Chondrocyte (in vitro differentiated cells): ENCODE measurements at regions not wholly inside any gene's neighbourhood (a gene's known extent, or its start where the extent isn't known, plus 50 kb on each side); places are given as distances from the start of the nearest gene placed in this dataset.

ENCODE experiments used
- DNase-seq: peaks from one replicate; pipeline ENCODE4 v3.0.0; 2021; ENCODE audit warnings: mixed read lengths, low spot score
- H3K27ac Mint-ChIP-seq: one replicate; pipeline ENCODE4 v1.8.0; 2021; ENCODE audit warnings: mild to moderate bottlenecking, moderate library complexity, mixed read lengths; ENCODE audit not compliant: unreplicated experiment
- H3K27me3 Mint-ChIP-seq: 2 replicates; pipeline ENCODE4 v1.8.0; 2021; ENCODE audit warnings: low read depth, mixed read lengths
- H3K36me3 Mint-ChIP-seq: 2 replicates; pipeline ENCODE4 v1.8.0; 2021; ENCODE audit warnings: low read depth, mixed read lengths
- H3K4me1 Mint-ChIP-seq: 2 replicates; pipeline ENCODE4 v1.8.0; 2021; ENCODE audit warnings: low read depth, mild to moderate bottlenecking, mixed read lengths
- H3K4me3 Mint-ChIP-seq: one replicate; pipeline ENCODE4 v1.8.0; 2021; ENCODE audit warnings: mild to moderate bottlenecking, moderate library complexity, mixed read lengths; ENCODE audit not compliant: unreplicated experiment
- H3K9me3 Mint-ChIP-seq: 2 replicates; pipeline ENCODE4 v1.8.0; 2021; ENCODE audit warnings: low read depth, mixed read lengths
- TF ChIP-seq, protein P1 (sequence below): fragments of 200-600 bp; sonication (generic); IDR thresholded peaks from 2 replicates; pipeline ENCODE4 v1.5.0; 2021; ENCODE audit warnings: antibody characterized with exemption, mild to moderate bottlenecking, moderate library complexity

- Mint-ChIP-seq H3K27ac (no peak overlapping the region), H3K4me3 (no peak overlapping the region), H3K27me3 (no peaks in the 10 kb centered on the region), H3K36me3 (no peaks in the 10 kb centered on the region), H3K9me3 (no peaks in the 10 kb centered on the region), H3K4me1 (no peaks in the 10 kb centered on the region)
- DNase-seq: no peak
- TF ChIP-seq, protein P1, sequence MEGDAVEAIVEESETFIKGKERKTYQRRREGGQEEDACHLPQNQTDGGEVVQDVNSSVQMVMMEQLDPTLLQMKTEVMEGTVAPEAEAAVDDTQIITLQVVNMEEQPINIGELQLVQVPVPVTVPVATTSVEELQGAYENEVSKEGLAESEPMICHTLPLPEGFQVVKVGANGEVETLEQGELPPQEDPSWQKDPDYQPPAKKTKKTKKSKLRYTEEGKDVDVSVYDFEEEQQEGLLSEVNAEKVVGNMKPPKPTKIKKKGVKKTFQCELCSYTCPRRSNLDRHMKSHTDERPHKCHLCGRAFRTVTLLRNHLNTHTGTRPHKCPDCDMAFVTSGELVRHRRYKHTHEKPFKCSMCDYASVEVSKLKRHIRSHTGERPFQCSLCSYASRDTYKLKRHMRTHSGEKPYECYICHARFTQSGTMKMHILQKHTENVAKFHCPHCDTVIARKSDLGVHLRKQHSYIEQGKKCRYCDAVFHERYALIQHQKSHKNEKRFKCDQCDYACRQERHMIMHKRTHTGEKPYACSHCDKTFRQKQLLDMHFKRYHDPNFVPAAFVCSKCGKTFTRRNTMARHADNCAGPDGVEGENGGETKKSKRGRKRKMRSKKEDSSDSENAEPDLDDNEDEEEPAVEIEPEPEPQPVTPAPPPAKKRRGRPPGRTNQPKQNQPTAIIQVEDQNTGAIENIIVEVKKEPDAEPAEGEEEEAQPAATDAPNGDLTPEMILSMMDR: no peak
Measured at GRCh38 chr14:41549821-41550607, 56.7 kb upstream of the LRFN5 start.

- Mint-ChIP-seq H3K4me3 (no peak overlapping the region), H3K36me3 (no peaks in the 10 kb centered on the region), H3K27ac (no peak overlapping the region), H3K9me3 (no peaks in the 10 kb centered on the region), H3K27me3 (no peaks in the 10 kb centered on the region), H3K4me1 (no peaks in the 10 kb centered on the region)
- TF ChIP-seq, protein P1: no peak
- no peak for DNase-seq
Measured at GRCh38 chr14:41549282-41549681, 57.4 kb upstream of the LRFN5 start.

DNA sequence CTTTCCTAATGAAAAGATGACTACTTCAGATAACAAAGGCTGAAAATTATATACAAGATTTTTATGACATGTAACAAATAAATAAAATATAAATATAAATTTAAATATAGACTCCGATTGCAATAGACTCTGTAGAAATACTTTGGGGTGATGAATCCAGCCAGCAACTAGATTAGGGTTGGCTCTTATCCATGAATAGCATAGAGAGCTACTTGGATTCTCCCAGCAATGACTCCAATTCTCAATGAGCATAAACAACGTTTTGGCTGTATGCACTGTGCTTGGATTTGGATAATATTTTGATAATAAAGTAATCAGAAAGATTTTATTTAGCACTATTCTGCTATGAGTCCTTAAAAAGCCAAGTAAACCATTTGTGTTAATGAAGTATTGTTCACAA, 58.0 kb upstream of the LRFN5 start:
- DNase-seq: no peak
- no peaks in the 10 kb centered on the region for H3K9me3 Mint-ChIP-seq
- no peak overlapping the region for H3K4me3 Mint-ChIP-seq
- no peak overlapping the region for H3K27ac Mint-ChIP-seq
- no peaks in the 10 kb centered on the region for H3K27me3 Mint-ChIP-seq
- H3K36me3 Mint-ChIP-seq: no peaks in the 10 kb centered on the region
- H3K4me1 Mint-ChIP-seq: no peaks in the 10 kb centered on the region
- TF ChIP-seq, protein P1: no peak

DNA sequence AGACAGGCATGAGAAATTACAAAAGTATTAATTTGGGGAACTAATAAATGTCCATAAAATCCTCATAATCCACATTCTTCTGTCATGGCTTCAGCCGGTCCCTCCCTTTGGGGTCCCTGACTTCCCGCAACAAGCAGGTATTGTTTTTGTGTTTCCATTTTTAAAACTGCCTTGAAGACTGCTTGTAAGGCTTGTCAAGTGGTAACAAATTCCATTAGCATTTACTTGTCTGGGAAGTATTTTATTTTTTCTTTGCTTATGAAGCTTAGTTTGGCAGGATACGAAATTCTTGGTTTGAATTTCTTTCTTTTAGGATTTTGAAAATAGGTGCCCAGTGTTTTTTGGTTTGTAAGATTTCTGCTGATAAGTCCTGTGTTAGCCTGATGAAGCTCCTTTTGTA, 65.3 kb upstream of the LRFN5 start:
- TF ChIP-seq, protein P1: no peak
- Mint-ChIP-seq H3K36me3 (no peaks in the 10 kb centered on the region), H3K4me1 (no peaks in the 10 kb centered on the region), H3K27ac (no peak overlapping the region), H3K9me3 (peaks cover 15% of the 10 kb centered on the region), H3K4me3 (no peak overlapping the region), H3K27me3 (peaks cover 3% of the 10 kb centered on the region)
- no peak for DNase-seq

DNA sequence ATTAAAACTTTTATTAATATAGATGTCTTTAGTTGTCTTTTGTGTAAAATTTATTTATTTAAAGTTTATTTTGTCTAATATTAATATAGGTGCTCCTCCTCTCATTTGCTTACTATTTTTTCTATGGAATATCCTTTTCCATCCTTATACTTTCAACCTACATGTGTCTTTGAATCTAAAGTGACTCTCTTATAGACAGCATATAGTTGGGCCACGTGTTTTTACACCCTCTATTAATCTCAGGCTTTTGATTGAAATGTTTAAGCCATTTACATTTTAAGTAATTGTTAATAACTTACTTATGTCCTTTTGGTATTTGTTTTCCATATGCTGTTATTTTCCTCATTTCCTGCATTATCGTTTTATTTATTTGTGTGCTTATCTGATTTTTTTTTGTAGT, 74.4 kb upstream of the LRFN5 start:
- no peak overlapping the region for H3K27ac Mint-ChIP-seq
- H3K36me3 Mint-ChIP-seq: no peaks in the 10 kb centered on the region
- H3K9me3 Mint-ChIP-seq: peaks cover 4% of the 10 kb centered on the region
- TF ChIP-seq, protein P1: no peak
- peaks cover 3% of the 10 kb centered on the region for H3K27me3 Mint-ChIP-seq
- H3K4me1 Mint-ChIP-seq: no peaks in the 10 kb centered on the region
- no peak for DNase-seq
- no peak overlapping the region for H3K4me3 Mint-ChIP-seq
